KMS-11 (cell line): ENCODE measurements at regions not wholly inside any gene's neighbourhood (a gene's known extent, or its start where the extent isn't known, plus 50 kb on each side); places are given as distances from the start of the nearest gene placed in this dataset.

Experiments
- H2AFZ ChIP-seq: fragments of 200-600 bp; sonication (generic); 2 replicates; pipeline ENCODE4 v1.6.1; 2016; ENCODE audit warnings: antibody characterized with exemption, mixed run types, low read depth
- H3K27ac ChIP-seq: fragments of 200-600 bp; sonication (generic); 2 replicates; pipeline ENCODE4 v1.6.1; 2016; ENCODE audit warnings: mild to moderate bottlenecking, mixed run types
- H3K27me3 ChIP-seq: fragments of 200-600 bp; sonication (generic); 2 replicates; pipeline ENCODE4 v1.6.1; 2017; ENCODE audit warnings: mild to moderate bottlenecking, low read depth, mixed run types, moderate library complexity; ENCODE audit not compliant: insufficient read depth
- H3K36me3 ChIP-seq: fragments of 200-600 bp; sonication (generic); 2 replicates; pipeline ENCODE4 v1.6.1; 2017; ENCODE audit warnings: mild to moderate bottlenecking, mixed run types; ENCODE audit not compliant: insufficient read depth
- H3K4me1 ChIP-seq: fragments of 200-600 bp; sonication (generic); 2 replicates; pipeline ENCODE4 v1.6.1; 2016; ENCODE audit warnings: mild to moderate bottlenecking, low read depth, mixed run types; ENCODE audit not compliant: poor library complexity, severe bottlenecking
- H3K4me2 ChIP-seq: fragments of 200-600 bp; sonication (generic); 2 replicates; pipeline ENCODE4 v1.7.0; 2016; ENCODE audit warnings: mild to moderate bottlenecking, mixed run types
- H3K4me3 ChIP-seq: fragments of 200-600 bp; sonication (generic); IDR thresholded peaks from 2 replicates; pipeline ENCODE4 v1.6.1; 2017; ENCODE audit warnings: low read depth, low read length, mixed read lengths; ENCODE audit not compliant: insufficient read depth
- H3K79me2 ChIP-seq: fragments of 200-600 bp; sonication (generic); 2 replicates; pipeline ENCODE4 v1.6.1; 2016; ENCODE audit warnings: low read depth, mixed run types; ENCODE audit not compliant: insufficient read depth
- H3K9ac ChIP-seq: fragments of 200-600 bp; sonication (generic); 2 replicates; pipeline ENCODE4 v1.6.1; 2016; ENCODE audit warnings: mild to moderate bottlenecking, mixed run types
- H4K20me1 ChIP-seq: fragments of 200-600 bp; sonication (generic); 2 replicates; pipeline ENCODE4 v1.6.1; 2016; ENCODE audit warnings: mild to moderate bottlenecking, mixed run types; ENCODE audit not compliant: insufficient read depth
- TF ChIP-seq, protein P1 (sequence below): fragments of 200-600 bp; sonication (generic); conservative IDR thresholded peaks from 2 replicates; pipeline ENCODE4 v1.6.1; 2017; ENCODE audit warnings: low read depth, mild to moderate bottlenecking, antibody characterized with exemption, low read length, moderate library complexity, mixed read lengths

GRCh38 chr22:48277868-48278581, 1515.6 kb downstream of the TBC1D22A start:
- Histone ChIP-seq H3K4me2 (no peak overlapping the region), H4K20me1 (no peaks in the 10 kb centered on the region), H3K4me1 (no peaks in the 10 kb centered on the region), H3K36me3 (no peaks in the 10 kb centered on the region), H2AFZ (no peak overlapping the region), H3K27me3 (no peaks in the 10 kb centered on the region), H3K9ac (no peak overlapping the region), H3K27ac (no peak overlapping the region), H3K79me2 (no peaks in the 10 kb centered on the region), H3K4me3 (no peak overlapping the region)
- TF ChIP-seq, protein P1, sequence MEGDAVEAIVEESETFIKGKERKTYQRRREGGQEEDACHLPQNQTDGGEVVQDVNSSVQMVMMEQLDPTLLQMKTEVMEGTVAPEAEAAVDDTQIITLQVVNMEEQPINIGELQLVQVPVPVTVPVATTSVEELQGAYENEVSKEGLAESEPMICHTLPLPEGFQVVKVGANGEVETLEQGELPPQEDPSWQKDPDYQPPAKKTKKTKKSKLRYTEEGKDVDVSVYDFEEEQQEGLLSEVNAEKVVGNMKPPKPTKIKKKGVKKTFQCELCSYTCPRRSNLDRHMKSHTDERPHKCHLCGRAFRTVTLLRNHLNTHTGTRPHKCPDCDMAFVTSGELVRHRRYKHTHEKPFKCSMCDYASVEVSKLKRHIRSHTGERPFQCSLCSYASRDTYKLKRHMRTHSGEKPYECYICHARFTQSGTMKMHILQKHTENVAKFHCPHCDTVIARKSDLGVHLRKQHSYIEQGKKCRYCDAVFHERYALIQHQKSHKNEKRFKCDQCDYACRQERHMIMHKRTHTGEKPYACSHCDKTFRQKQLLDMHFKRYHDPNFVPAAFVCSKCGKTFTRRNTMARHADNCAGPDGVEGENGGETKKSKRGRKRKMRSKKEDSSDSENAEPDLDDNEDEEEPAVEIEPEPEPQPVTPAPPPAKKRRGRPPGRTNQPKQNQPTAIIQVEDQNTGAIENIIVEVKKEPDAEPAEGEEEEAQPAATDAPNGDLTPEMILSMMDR, result no peak

GRCh38 chr22:48276994-48277867, 1514.8 kb downstream of the TBC1D22A start:
- Histone ChIP-seq H2AFZ (no peak overlapping the region), H3K79me2 (no peaks in the 10 kb centered on the region), H3K4me1 (no peaks in the 10 kb centered on the region), H3K36me3 (no peaks in the 10 kb centered on the region), H3K9ac (no peak overlapping the region), H3K27ac (no peak overlapping the region), H3K27me3 (no peaks in the 10 kb centered on the region), H4K20me1 (no peaks in the 10 kb centered on the region), H3K4me2 (no peak overlapping the region), H3K4me3 (no peak overlapping the region)
- TF ChIP-seq, protein P1, result no peak

DNA sequence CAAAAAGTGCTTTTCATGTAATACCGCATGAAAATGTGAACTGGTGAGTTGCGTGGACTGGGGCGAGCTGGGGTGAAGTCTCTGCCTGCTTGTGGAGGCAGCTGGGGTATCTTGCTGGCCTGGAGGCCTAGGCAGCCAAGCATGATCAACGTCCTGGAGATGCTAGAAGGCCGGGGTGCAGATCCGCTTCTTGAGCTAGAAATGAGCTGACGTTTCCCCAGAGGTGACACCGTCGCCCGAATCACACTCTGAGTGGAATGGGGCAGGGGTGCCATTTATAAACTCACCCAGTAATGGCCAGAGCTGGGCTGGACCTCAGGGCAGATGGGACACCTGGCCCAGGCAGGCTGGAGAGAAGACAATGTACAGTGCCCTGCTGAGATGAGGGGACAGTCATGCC, 1513.0 kb downstream of the TBC1D22A start:
- Histone ChIP-seq H3K4me2 (no peak overlapping the region), H3K4me1 (no peaks in the 10 kb centered on the region), H3K9ac (no peak overlapping the region), H3K27me3 (no peaks in the 10 kb centered on the region), H3K4me3 (no peak overlapping the region), H4K20me1 (no peaks in the 10 kb centered on the region), H3K27ac (no peak overlapping the region), H3K79me2 (no peaks in the 10 kb centered on the region), H3K36me3 (no peaks in the 10 kb centered on the region), H2AFZ (no peak overlapping the region)
- TF ChIP-seq, protein P1, result no peak

DNA sequence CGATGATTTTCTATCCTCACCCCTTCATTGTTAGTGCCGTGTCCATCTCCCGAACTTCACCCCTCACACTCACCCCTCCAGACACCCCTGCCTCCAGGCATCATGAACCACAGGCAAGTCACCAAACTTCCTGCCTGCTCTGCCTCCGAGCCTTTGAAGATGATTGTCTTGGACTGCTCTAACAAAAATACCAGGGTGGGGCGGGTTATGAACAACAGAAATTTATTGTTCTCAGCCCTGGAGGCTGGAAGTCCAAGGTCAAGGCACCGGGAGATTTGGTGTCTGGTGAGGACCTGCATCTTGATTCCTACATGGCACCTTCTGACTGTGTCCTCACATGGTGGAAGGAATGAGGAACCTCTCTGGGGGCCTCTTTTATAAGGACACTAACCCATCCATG, 1508.3 kb downstream of the TBC1D22A start:
- Histone ChIP-seq H3K27me3 (no peaks in the 10 kb centered on the region), H3K9ac (no peak overlapping the region), H3K36me3 (no peaks in the 10 kb centered on the region), H3K4me1 (no peaks in the 10 kb centered on the region), H3K4me3 (no peak overlapping the region), H3K79me2 (no peaks in the 10 kb centered on the region), H2AFZ (no peak overlapping the region), H3K4me2 (no peak overlapping the region), H3K27ac (no peak overlapping the region), H4K20me1 (no peaks in the 10 kb centered on the region)
- TF ChIP-seq, protein P1, result no peak
